Lower leg skin (tissue), 3 donors: ENCODE measurements at regions not wholly inside any gene's neighbourhood (a gene's known extent, or its start where the extent isn't known, plus 50 kb on each side); places are given as distances from the start of the nearest gene placed in this dataset.

ENCODE experiments used
- POLR2A ChIP-seq, 2 donors: fragments of 450-650 bp; IDR thresholded peaks; one replicate each; pipeline ENCODE4 v1.6.1; 2016 to 2017; ENCODE audit warnings: antibody characterized with exemption in 2 of 2, mild to moderate bottlenecking in 1 of 2, moderate library complexity in 1 of 2
- TF ChIP-seq, protein P1 (sequence below), 3 donors: fragments of 450-650 bp; IDR thresholded peaks; one replicate each; pipeline ENCODE4 v1.5.1; 2016; ENCODE audit warnings: antibody characterized with exemption in 3 of 3, mild to moderate bottlenecking in 3 of 3, moderate library complexity in 2 of 3

DNA sequence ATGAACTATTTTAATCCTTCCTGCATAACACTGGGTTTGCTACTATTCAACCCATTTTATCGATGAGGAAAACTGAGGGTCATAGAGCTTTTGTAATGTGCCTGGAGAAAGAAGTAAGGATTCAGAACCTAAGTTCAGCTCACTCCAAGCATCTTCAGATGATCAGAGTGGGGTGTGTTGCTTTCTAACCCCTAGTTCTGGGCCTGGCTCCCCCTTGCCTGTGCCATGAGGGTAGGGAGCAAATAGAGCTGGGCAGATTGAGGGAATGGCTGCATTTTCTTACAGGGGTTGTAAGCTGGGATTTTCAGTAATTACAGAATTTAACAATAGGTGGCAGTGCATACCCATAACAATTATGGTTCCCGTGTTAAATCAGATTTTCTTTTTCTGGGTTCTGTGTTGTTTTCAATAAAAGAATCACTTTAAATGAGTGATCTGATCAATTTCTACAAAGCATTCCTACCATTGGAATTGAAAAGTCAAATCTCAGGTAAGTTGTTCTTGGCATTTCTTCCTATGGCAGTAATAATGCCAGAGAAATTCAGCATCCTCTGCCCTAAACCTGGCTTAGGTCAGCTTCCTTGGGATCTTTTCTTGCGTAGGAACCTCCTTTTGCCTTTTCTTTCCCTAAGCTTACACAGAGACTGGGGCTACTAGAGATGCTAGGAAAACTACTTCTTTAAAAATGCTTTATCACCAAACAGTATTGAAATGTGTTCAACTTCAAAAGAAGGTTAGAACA lies 103.8 kb upstream of the IL12A start:
- TF ChIP-seq, protein P1, sequence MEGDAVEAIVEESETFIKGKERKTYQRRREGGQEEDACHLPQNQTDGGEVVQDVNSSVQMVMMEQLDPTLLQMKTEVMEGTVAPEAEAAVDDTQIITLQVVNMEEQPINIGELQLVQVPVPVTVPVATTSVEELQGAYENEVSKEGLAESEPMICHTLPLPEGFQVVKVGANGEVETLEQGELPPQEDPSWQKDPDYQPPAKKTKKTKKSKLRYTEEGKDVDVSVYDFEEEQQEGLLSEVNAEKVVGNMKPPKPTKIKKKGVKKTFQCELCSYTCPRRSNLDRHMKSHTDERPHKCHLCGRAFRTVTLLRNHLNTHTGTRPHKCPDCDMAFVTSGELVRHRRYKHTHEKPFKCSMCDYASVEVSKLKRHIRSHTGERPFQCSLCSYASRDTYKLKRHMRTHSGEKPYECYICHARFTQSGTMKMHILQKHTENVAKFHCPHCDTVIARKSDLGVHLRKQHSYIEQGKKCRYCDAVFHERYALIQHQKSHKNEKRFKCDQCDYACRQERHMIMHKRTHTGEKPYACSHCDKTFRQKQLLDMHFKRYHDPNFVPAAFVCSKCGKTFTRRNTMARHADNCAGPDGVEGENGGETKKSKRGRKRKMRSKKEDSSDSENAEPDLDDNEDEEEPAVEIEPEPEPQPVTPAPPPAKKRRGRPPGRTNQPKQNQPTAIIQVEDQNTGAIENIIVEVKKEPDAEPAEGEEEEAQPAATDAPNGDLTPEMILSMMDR (IDR thresholded peaks at IDR 0.05), result no peak
- no peak for TF ChIP-seq POLR2A (IDR thresholded peaks at IDR 0.05)
